ENCODE measurements at regions not wholly inside any gene's neighbourhood (a gene's known extent, or its start where the extent isn't known, plus 50 kb on each side); places are given as distances from the start of the nearest gene placed in this dataset.
A peak's percentile ranks its signal among the peaks of the same experiment; 100 is the strongest.

GRCh38 chr2:120619579-120619978 is 116.1 kb upstream of the GLI2 start (continued):
- TF ChIP-seq KLF16 (CRISPR knock-in tag; IDR thresholded peaks at IDR 0.05) (peak in 1 of 2 experiments; percentile 46; a peak in 1 of 4 replicates), ZNF558 (CRISPR knock-in tag; IDR thresholded peaks at IDR 0.05; ENCODE audit: borderline replicate concordance) (no peak), ZFAT (CRISPR knock-in tag; conservative IDR thresholded peaks at IDR 0.05) (no peak), KLF12 (CRISPR knock-in tag; IDR thresholded peaks at IDR 0.05; ENCODE audit: borderline replicate concordance) (no peak), ZNF766 (CRISPR knock-in tag; IDR thresholded peaks at IDR 0.05; ENCODE audit: borderline replicate concordance) (no peak), ASH2L (IDR thresholded peaks at IDR 0.05; ENCODE audit: insufficient read length, low read depth, low read length) (no peak), TFAP4 (IDR thresholded peaks at IDR 0.05; ENCODE audit: borderline replicate concordance, low read depth) (peak; percentile 34; the same call in 1 of the 2 replicates), POGZ (CRISPR knock-in tag; IDR thresholded peaks at IDR 0.05) (no peak; the same call in 1 of the 2 replicates), TSC22D2 (CRISPR knock-in tag; IDR thresholded peaks at IDR 0.05; ENCODE audit: borderline replicate concordance) (no peak), ZNF780A (CRISPR knock-in tag; IDR thresholded peaks at IDR 0.05) (no peak), ZNF576 (CRISPR knock-in tag; IDR thresholded peaks at IDR 0.05) (no peak), NAIF1 (CRISPR knock-in tag; IDR thresholded peaks at IDR 0.05; ENCODE audit: borderline replicate concordance) (no peak), IRX3 (CRISPR knock-in tag; IDR thresholded peaks at IDR 0.05; ENCODE audit: borderline replicate concordance, low read depth) (no peak), SIN3B (IDR thresholded peaks at IDR 0.05; ENCODE audit: low read length) (no peak), HNRNPLL (IDR thresholded peaks at IDR 0.05; ENCODE audit: low read depth, low read length, poor library complexity, severe bottlenecking) (no peak), MTF1 (CRISPR knock-in tag; IDR thresholded peaks at IDR 0.05) (no peak), MTF2 (CRISPR knock-in tag; IDR thresholded peaks at IDR 0.05; ENCODE audit: borderline replicate concordance) (no peak), ZNF547 (CRISPR knock-in tag; IDR thresholded peaks at IDR 0.05) (no peak), ZNF274 (CRISPR knock-in tag; IDR thresholded peaks at IDR 0.05) (no peak), DZIP1 (CRISPR knock-in tag; IDR thresholded peaks at IDR 0.05) (no peak), PAWR (CRISPR knock-in tag; IDR thresholded peaks at IDR 0.05; ENCODE audit: borderline replicate concordance) (no peak), ZSCAN25 (CRISPR knock-in tag; IDR thresholded peaks at IDR 0.05) (no peak), ATF4 (CRISPR knock-in tag; IDR thresholded peaks at IDR 0.05) (peak in 1 of 2 experiments; percentile 47; a peak in 1 of 4 replicates), RARG (CRISPR knock-in tag; IDR thresholded peaks at IDR 0.05; ENCODE audit: low read depth) (no peak), CHD4 (IDR thresholded peaks at IDR 0.05; ENCODE audit: borderline replicate concordance, low read length) (no peak), NFIB (CRISPR knock-in tag; IDR thresholded peaks at IDR 0.05; ENCODE audit: borderline replicate concordance) (no peak)
